ENCODE measurements at regions not wholly inside any gene's neighbourhood (a gene's known extent, or its start where the extent isn't known, plus 50 kb on each side); places are given as distances from the start of the nearest gene placed in this dataset.
A peak's percentile ranks its signal among the peaks of the same experiment; 100 is the strongest.

GRCh38 chr4:160772668-160773067 lies 1391.1 kb downstream of the FSTL5 start:
- no peak for DNase-seq

DNA sequence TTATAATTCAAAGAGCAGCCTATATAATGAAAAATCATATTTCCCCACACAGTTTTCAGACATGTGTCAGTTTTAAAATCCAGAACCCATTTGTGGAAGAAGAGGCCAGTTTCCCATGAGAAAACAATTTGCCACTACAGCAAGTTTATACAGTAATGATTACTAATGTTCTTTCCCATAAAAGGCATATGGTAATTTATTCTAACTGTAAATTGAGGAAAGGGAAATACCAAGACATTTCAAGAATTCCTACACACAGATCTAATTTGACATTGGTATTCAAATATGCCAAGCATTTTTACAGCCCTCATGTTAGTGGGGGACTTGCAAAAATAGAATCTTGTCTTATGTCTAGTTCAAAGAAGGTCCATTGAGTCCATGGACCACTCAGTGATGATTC lies 1368.6 kb downstream of the FSTL5 start:
- DNase-seq: no peak

DNA sequence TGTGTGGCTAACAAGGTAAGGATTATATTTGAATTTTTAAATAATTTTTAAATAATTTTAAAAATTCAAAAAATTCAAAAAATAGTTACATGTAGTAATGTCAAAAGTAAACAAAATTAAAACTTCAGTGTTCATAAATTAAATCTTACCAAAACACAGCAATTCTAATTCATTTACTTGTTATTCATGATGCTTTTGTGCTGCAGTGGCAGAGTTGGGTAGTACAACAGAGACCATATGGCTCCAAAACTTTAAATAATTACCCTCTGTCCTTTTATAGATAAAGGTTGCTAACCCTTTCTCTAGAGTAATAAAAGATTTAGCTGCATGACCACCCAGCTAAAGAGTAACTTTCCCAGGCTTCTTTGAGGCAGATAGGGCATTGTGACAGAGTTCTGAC lies 1355.6 kb downstream of the FSTL5 start:
- DNase-seq: no peak

- no peak for DNase-seq
These were observed 1354.2 kb downstream of the FSTL5 start for GRCh38 chr4:160809576-160809975.

GRCh38 chr4:160810424-160810823 lies 1353.4 kb downstream of the FSTL5 start:
- DNase-seq: no peak

- DNase-seq: no peak
These were observed 1352.9 kb downstream of the FSTL5 start for GRCh38 chr4:160810941-160811340.

DNA sequence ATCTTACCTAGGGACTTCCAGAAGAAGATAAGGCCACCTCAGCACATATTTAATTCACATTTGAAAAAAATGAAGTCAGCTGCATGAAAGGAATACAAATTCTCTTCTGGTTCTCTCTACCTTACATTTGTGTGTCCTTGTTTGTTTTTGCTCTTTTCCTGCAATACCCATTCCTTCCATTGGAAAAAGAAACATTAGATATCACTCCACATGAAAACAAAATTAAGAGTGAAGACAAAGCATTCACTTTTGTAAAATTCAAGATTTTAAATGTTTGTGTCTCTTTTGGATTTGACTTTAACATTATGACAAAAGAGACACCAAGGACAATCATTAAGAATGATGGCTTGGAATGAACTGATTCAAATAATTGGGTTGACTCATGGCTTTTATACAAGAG lies 1351.8 kb downstream of the FSTL5 start:
- DNase-seq: no peak

DNA sequence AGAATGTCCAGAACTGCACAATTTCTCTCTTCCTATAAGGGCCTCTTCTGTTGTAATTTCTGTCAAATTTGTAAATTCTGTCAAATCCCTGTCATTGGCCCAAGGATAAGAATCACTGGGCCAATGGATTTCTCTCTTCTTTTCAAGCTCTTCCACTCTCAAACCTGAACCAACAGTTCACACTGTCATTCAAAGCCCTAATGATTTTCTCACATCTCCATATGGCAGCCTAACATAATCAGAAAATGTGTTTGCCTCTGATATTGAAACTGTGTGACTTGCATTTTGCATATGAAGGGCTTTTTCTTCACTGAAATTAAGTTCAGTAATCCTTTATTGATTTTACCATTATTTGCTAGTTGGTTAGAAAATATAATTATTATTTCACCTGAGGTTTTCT lies 1349.1 kb downstream of the FSTL5 start:
- no peak for DNase-seq

DNA sequence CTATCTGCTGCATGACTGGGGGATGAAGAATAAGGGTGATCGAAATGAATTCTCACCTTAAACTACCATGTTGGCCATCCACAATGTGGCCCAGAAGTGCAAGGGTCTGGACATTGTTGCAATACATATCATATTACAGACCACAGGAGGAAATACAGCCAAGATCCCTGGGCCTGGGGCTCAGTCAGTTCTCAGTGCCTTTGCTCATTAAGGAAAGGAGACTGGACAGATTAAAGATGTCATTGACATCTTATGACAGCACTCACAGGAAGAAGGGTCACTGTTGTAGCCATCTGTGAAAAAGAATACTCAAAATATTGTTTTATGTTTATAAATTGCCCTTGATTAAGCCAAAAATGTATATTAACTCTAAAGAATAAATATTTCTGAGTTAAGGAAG lies 1345.2 kb downstream of the FSTL5 start:
- DNase-seq: no peak

DNA sequence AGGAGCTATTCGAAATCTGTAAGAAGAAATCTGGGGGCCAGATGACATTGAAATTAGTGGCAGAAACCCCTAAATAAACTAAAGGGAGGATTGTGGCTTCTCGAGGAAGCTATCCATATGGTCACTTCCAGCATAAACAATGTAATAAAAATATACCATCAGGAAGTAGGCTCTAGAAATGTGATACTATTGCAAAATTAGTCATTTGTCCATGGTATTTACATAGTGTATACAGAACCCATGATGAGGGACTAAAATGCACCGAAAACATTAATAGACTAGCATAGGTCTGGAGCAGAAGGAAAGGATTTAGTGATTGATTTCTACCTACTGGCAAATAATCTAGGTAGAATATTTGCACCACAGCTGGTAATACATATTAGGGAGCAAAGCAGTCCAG lies 1344.0 kb downstream of the FSTL5 start:
- no peak for DNase-seq

- DNase-seq: no peak
These were observed 1339.3 kb downstream of the FSTL5 start for GRCh38 chr4:160824481-160824880.

GRCh38 chr4:160825644-160826338 lies 1338.0 kb downstream of the FSTL5 start:
- peak in 1 of 2 experiments; percentile 8 for DNase-seq

DNA sequence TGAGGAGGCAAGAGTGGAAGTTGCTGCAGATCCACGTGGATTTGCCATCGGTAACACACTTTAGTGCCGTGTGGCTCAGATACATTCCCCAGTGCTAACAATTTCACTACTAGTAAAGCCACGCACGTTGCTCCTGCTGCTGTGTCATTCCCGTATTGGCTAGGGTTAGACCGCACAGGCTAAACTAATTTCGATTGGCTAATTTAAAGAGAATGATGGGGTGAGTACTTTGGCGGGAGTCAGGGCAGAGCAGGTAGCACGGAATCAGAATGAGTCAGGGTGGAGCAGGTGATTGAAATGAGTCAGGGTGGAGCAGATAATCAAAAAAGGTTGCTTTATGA lies 1337.5 kb downstream of the FSTL5 start:
- DNase-seq: no peak

- no peak for DNase-seq
These were observed 1332.5 kb downstream of the FSTL5 start for GRCh38 chr4:160831165-160831922.

DNA sequence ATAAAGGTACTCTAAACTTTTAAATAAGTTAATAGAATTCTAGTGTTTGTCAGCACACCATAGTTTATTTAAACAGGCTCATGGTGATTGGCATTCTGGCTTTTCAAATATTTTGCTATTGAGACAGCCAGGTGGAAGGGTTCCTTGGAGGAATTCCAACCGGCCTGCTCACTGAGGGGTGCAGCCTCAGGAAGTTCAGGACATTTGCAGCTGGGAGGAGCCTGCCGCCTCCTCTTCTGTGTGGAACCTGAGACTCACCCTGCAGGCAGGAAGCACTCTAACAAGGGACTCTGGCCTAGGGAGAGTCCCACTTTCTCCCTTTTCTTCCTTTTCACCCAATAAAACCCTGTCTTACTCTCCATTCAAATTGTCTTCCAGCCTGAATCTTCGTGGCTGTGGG lies 1328.0 kb downstream of the FSTL5 start:
- no peak for DNase-seq

DNA sequence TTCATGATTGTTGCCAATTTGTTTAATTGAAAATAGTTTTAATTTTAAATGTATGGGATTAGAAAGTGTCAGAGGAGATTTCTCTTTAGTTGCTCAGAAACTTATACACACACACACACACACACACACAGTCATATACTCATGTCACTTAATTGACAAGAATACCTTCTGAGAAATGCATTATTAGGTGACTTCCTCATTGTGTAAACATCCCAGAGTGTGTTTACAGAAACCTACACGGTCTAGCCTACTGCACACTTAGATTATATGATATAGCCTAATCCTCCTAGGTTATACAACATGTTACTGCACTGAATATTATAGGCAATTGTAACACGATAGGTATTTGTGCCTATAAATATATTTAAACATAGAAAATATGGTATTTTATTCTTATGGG lies 1327.4 kb downstream of the FSTL5 start:
- DNase-seq: no peak

DNA sequence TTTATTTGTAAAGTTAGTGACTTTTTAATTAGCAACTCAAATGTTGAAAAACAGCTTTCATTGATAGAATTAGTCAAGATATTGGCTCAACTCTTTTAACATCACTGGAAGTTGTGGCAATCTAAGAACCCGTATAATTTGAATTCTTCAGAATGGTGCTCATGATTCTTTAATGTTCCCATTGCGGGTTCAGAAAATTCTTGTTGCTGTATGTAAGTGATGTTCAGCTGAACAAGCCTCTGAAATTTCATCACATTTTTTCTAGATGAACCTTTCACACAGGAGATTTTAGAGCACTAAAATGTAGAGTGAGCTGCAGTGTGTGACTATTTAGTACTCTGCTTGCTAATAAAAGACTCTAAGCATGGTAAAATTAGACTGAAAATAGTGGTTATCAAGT lies 1317.7 kb downstream of the FSTL5 start:
- DNase-seq: no peak

DNA sequence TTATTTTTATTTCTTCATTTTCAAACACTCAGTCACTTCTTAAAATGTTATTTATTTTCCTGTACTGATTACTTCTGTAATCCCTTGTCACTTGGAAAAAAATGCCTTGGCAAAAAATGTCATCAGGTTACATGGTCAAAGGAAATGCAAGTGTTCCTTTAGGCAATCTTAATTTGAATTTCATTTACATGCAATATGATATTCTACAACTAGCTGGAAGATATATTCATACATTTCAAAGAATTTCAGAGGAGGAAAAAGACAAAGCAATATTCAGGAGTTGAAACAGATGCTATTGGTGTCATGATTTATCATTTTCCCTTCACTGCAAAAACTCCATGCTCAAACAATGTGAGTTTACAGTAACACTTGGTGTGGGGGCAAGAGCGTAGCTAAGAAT lies 1316.6 kb downstream of the FSTL5 start:
- DNase-seq: no peak

DNA sequence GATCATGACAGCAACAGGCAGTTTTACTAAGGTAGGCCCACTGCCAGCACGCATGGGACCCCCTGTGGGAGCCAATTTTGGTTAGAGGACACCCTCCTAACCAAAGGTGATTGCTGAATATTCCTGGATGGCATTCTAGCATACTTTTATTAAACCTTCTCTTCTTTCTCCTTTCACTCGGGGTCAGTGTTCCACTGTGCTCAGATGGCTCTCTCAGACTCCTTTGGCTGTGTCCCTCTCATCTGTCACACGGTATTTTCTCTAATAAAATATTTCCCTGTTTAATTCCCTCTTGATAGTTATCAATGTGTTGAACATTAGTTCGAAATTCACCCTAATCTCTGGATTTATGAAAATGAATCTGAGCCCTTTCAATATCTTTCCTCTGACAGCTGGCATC lies 1315.3 kb downstream of the FSTL5 start:
- DNase-seq: no peak

- DNase-seq: no peak
These were observed 1314.7 kb downstream of the FSTL5 start for GRCh38 chr4:160848901-160849760.

DNA sequence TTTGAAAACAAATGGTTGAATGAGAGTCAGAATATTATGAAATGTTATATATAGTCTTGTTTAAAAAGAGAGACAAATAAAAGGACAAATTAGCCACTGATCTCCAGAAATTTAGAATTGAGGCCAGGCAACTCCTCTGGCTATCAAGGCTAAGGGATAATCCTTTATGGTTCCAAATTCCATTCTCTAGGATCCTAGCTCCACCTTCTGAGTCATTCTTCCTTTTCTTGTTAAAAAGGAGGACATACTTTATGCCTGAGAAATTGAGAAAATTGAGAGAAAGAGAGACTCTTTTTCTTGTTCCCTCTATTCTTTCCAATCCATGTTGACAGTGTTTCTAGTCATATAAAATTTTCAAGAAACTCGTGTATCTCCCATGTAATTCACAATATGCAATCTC lies 1299.5 kb downstream of the FSTL5 start:
- no peak for DNase-seq

GRCh38 chr4:160869899-160870298 lies 1293.9 kb downstream of the FSTL5 start:
- DNase-seq: no peak

DNA sequence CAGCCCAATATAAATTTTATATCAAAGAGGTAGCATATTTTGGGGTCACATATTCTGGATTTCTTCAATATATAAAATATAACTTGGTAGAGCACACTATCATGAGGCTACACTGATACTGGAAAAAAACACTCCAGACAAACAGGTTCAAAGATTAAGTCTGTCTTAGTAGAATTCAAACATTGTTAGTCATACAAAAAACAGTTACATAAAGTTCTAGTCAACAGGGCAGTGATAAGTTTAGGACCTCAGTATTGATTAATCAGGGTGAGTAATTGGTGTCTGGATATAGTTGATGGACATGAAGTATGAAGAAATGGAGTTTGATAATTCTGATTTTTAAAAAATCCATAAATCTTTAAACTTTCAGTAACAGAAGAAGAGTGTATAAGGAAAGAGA lies 1291.3 kb downstream of the FSTL5 start:
- no peak for DNase-seq
